ENCODE measurements at regions not wholly inside any gene's neighbourhood (a gene's known extent, or its start where the extent isn't known, plus 50 kb on each side); places are given as distances from the start of the nearest gene placed in this dataset.

GRCh38 chr15:70245932-70246622 is 148.4 kb upstream of the TLE3 start:
- Histone ChIP-seq H3K9me2 (replicated peaks; ENCODE audit: insufficient read depth) (no peaks in the 10 kb centered on the region), H3K27ac (no peak overlapping the region), H3K9me3 (ENCODE audit: low read depth) (no peaks in the 10 kb centered on the region), H3K36me3 (replicated peaks; ENCODE audit: insufficient read depth, low read depth) (no peaks in the 10 kb centered on the region), H4K20me1 (ENCODE audit: insufficient read depth, poor library complexity, severe bottlenecking) (no peaks in the 10 kb centered on the region), H3K4me1 (ENCODE audit: insufficient read depth) (peaks cover 6% of the 10 kb centered on the region), H3K27me3 (no peaks in the 10 kb centered on the region), H2AFZ (no peak overlapping the region), H3K79me2 (no peaks in the 10 kb centered on the region), H3K4me3 (no peak overlapping the region), H3K4me2 (no peak overlapping the region)
- TF ChIP-seq, protein P1, sequence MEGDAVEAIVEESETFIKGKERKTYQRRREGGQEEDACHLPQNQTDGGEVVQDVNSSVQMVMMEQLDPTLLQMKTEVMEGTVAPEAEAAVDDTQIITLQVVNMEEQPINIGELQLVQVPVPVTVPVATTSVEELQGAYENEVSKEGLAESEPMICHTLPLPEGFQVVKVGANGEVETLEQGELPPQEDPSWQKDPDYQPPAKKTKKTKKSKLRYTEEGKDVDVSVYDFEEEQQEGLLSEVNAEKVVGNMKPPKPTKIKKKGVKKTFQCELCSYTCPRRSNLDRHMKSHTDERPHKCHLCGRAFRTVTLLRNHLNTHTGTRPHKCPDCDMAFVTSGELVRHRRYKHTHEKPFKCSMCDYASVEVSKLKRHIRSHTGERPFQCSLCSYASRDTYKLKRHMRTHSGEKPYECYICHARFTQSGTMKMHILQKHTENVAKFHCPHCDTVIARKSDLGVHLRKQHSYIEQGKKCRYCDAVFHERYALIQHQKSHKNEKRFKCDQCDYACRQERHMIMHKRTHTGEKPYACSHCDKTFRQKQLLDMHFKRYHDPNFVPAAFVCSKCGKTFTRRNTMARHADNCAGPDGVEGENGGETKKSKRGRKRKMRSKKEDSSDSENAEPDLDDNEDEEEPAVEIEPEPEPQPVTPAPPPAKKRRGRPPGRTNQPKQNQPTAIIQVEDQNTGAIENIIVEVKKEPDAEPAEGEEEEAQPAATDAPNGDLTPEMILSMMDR (IDR thresholded peaks at IDR 0.05; ENCODE audit: poor library complexity) = no peak
- TF ChIP-seq EZH2 (IDR thresholded peaks at IDR 0.05; ENCODE audit: borderline replicate concordance) = no peak
- TF ChIP-seq EZH2phosphoT487 (IDR thresholded peaks at IDR 0.05; ENCODE audit: low read depth, severe bottlenecking, unreplicated experiment) = no peak
- DNase-seq (ENCODE audit: low spot score) = no peak
- WGBS (ENCODE audit: low lambda C conversion rate, missing lambda C conversion rate) = 95% methylated on average over 12 of the region's 12 CpGs

DNA sequence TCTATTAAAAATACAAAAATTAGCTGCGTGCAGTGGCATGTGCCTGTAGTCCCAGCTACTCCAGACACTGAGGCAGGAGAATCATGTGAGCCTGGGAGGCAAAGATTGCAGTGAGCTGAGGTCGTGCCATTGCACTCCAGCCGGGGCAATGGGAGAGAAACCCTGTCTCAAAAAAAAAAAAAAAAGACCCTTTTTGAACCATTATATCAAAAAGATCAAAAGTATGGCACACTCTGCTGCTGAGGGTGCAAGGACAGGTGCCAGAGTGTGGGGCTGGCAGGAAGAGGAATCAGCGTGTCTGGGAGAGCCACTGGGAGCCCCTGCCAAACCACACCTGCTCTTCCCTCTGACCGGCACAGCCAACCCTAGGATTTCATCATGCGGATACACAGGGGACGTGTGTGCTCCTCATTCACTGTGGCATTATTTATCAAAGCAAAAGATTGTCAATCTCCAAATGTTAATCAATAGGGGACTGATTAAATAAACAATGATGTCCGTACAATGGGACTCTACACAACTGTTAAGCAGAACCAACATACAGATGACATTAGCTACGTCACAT is 147.3 kb upstream of the TLE3 start:
- H3K27ac ChIP-seq = no peak overlapping the region
- no peaks in the 10 kb centered on the region for H3K9me2 ChIP-seq (replicated peaks; ENCODE audit: insufficient read depth)
- H3K4me2 ChIP-seq = no peak overlapping the region
- no peaks in the 10 kb centered on the region for H3K27me3 ChIP-seq
- no peaks in the 10 kb centered on the region for H3K9me3 ChIP-seq (ENCODE audit: low read depth)
- TF ChIP-seq, protein P1 (IDR thresholded peaks at IDR 0.05; ENCODE audit: poor library complexity) = no peak
- TF ChIP-seq EZH2 (IDR thresholded peaks at IDR 0.05; ENCODE audit: borderline replicate concordance) (no peak), EZH2phosphoT487 (IDR thresholded peaks at IDR 0.05; ENCODE audit: low read depth, severe bottlenecking, unreplicated experiment) (no peak)
- WGBS (ENCODE audit: low lambda C conversion rate, missing lambda C conversion rate) = 92% methylated on average over 9 of the region's 9 CpGs
- no peaks in the 10 kb centered on the region for H3K36me3 ChIP-seq (replicated peaks; ENCODE audit: insufficient read depth, low read depth)
- DNase-seq (ENCODE audit: low spot score) = no peak
- H3K4me1 ChIP-seq (ENCODE audit: insufficient read depth) = no peaks in the 10 kb centered on the region
- H2AFZ ChIP-seq = no peak overlapping the region
- H3K4me3 ChIP-seq = no peak overlapping the region
- H3K79me2 ChIP-seq = no peaks in the 10 kb centered on the region
- no peaks in the 10 kb centered on the region for H4K20me1 ChIP-seq (ENCODE audit: insufficient read depth, poor library complexity, severe bottlenecking)

DNA sequence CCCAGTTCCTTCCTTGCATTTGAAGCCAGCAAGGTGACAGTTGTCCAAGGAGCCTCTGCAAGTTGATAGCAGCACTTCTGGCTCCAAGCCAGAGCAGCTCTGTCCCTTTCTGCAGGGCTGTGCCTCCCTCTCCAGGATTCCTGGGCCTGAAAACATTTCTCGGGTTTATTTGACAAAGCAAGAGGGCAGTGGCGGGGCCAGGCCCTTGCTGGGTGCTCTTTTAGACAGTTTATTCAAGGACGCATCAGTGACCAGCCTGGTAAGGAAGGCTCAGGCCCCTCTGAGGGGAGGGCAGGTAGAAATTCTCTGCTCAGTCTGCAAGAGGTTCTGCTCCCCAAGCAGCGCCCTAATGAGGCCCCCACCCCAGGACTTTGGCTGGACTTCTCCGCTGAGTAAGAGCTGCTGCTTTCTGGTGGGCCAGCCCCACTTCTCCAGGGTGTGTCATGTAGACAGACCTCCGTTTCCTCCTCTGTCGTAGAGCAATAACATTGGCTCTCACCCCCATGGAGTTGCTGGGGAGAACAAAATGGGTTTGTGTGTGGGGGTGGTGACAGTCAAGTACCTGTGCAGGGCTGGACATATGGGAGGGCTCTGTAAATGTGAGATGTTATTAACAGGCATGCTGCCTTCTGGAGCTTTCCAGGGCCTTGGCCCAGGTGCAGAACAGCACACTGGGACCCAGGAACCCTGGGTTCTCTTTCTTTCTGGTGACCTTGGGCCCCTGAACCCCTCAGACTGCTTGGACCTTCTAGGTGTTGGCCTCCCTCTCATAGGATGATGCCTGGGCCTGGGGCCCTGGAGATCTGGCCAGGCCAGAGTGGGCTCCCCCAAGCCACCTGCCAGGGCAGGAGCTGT is 146.2 kb upstream of the TLE3 start:
- H3K4me1 ChIP-seq (ENCODE audit: insufficient read depth) = no peaks in the 10 kb centered on the region
- no peaks in the 10 kb centered on the region for H3K9me2 ChIP-seq (replicated peaks; ENCODE audit: insufficient read depth)
- no peaks in the 10 kb centered on the region for H3K9me3 ChIP-seq (ENCODE audit: low read depth)
- no peak overlapping the region for H2AFZ ChIP-seq
- no peaks in the 10 kb centered on the region for H3K36me3 ChIP-seq (replicated peaks; ENCODE audit: insufficient read depth, low read depth)
- H4K20me1 ChIP-seq (ENCODE audit: insufficient read depth, poor library complexity, severe bottlenecking) = no peaks in the 10 kb centered on the region
- no peak overlapping the region for H3K4me3 ChIP-seq
- no peaks in the 10 kb centered on the region for H3K27me3 ChIP-seq
- H3K27ac ChIP-seq = no peak overlapping the region
- 79% methylated on average over 7 of the region's 7 CpGs for WGBS (ENCODE audit: low lambda C conversion rate, missing lambda C conversion rate)
- DNase-seq (ENCODE audit: low spot score) = peak; percentile 60
- H3K4me2 ChIP-seq = no peak overlapping the region
- TF ChIP-seq EZH2phosphoT487 (IDR thresholded peaks at IDR 0.05; ENCODE audit: low read depth, severe bottlenecking, unreplicated experiment) (no peak), EZH2 (IDR thresholded peaks at IDR 0.05; ENCODE audit: borderline replicate concordance) (no peak)
- TF ChIP-seq, protein P1 (IDR thresholded peaks at IDR 0.05; ENCODE audit: poor library complexity) = no peak
- no peaks in the 10 kb centered on the region for H3K79me2 ChIP-seq

All from hepatocyte (in vitro differentiated cells).